IMR-90 (cell line): ENCODE measurements at regions not wholly inside any gene's neighbourhood (a gene's known extent, or its start where the extent isn't known, plus 50 kb on each side); places are given as distances from the start of the nearest gene placed in this dataset.

Experiments
- ATAC-seq: fragments of 200-7000 bp; cut with Tn5 transposase; 2 replicates; pipeline ENCODE4 v1.9.1; 2020; ENCODE audit warnings: low read depth, mild to moderate bottlenecking, moderate library complexity
- BruUV-seq: library from RNA; stranded (reverse); fragments of 400-500 nt; replicated peaks from 2 replicates; lab custom pipeline; 2021; lab: Mats Ljungman, UMichigan
- CTCF ChIA-PET: fragments of 300-600 bp; formaldehyde crosslinking; extraction: SDS; loops from one replicate; lab custom pipeline; 2021; ENCODE audit warnings: antibody characterized with exemption; lab: Yijun Ruan, JAX
- POLR2A ChIA-PET: fragments of 300-600 bp; sonication (Branson Sonifier 250); formaldehyde crosslinking; loops from one replicate; lab custom pipeline; 2022; ENCODE audit warnings: antibody characterized with exemption; ENCODE audit not compliant: unreplicated experiment; lab: Charles Lee
- DNase-seq: peaks from one replicate; pipeline ENCODE4 v3.0.0; 2013
- H2AFZ ChIP-seq: replicated peaks from 2 replicates; pipeline ENCODE3; 2013; ENCODE audit warnings: low read length, mild to moderate bottlenecking; ENCODE audit not compliant: poor library complexity
- H2AK5ac ChIP-seq: 2 replicates; pipeline ENCODE4 v1.6.1; 2013; ENCODE audit warnings: low read depth, low read length, inconsistent platforms
- H2AK9ac ChIP-seq: replicated peaks from 2 replicates; pipeline ENCODE3; 2013; ENCODE audit warnings: mild to moderate bottlenecking, low read depth, low read length, moderate library complexity; ENCODE audit not compliant: poor library complexity
- H2BK120ac ChIP-seq: 2 replicates; pipeline ENCODE4 v1.6.1; 2013; ENCODE audit warnings: low read depth, low read length, inconsistent platforms
- H2BK15ac ChIP-seq: 3 replicates; pipeline ENCODE4 v1.6.1; 2013; ENCODE audit warnings: low read depth, low read length, inconsistent platforms
- H2BK20ac ChIP-seq: 2 replicates; pipeline ENCODE4 v1.6.1; 2013; ENCODE audit warnings: low read depth, mild to moderate bottlenecking, inconsistent platforms, low read length, moderate library complexity
- H2BK5ac ChIP-seq: 2 replicates; pipeline ENCODE4 v1.6.1; 2013; ENCODE audit warnings: mild to moderate bottlenecking, low read depth, low read length, inconsistent platforms; ENCODE audit not compliant: poor library complexity, severe bottlenecking
- H3K14ac ChIP-seq: replicated peaks from 2 replicates; pipeline ENCODE4 v1.6.1; 2013; ENCODE audit warnings: low read depth, low read length, inconsistent platforms
- H3K18ac ChIP-seq: 2 replicates; pipeline ENCODE4 v1.6.1; 2013; ENCODE audit warnings: low read depth, low read length, control low read depth
- H3K23ac ChIP-seq: 2 replicates; pipeline ENCODE4 v1.6.1; 2013; ENCODE audit warnings: low read depth, low read length, inconsistent platforms
- H3K27ac ChIP-seq: 2 replicates; pipeline ENCODE4 v1.5.1; 2013; ENCODE audit warnings: mild to moderate bottlenecking, control low read depth, low read length; ENCODE audit not compliant: insufficient read depth
- H3K27me3 ChIP-seq: 2 replicates; pipeline ENCODE4 v1.6.1; 2013; ENCODE audit warnings: low read length; ENCODE audit not compliant: control insufficient read depth, insufficient read depth
- H3K36me3 ChIP-seq: 2 replicates; pipeline ENCODE4 v1.6.1; 2013; ENCODE audit warnings: low read length, mixed read lengths; ENCODE audit not compliant: control insufficient read depth, insufficient read depth
- H3K4ac ChIP-seq: 2 replicates; pipeline ENCODE4 v1.6.1; 2013; ENCODE audit warnings: low read depth, low read length, inconsistent platforms
- H3K4me1 ChIP-seq: 2 replicates; pipeline ENCODE4 v1.6.1; 2013; ENCODE audit warnings: low read length, mixed read lengths; ENCODE audit not compliant: control insufficient read depth, insufficient read depth
- H3K4me2 ChIP-seq: 2 replicates; pipeline ENCODE4 v1.6.1; 2013; ENCODE audit warnings: low read depth, mild to moderate bottlenecking, control low read depth, low read length, moderate library complexity
- H3K4me3 ChIP-seq: 2 replicates; pipeline ENCODE4 v1.5.1; 2013; ENCODE audit warnings: low read depth, mild to moderate bottlenecking, control low read depth, low read length, moderate library complexity; ENCODE audit not compliant: insufficient read depth
- H3K56ac ChIP-seq: 2 replicates; pipeline ENCODE4 v1.6.1; 2013; ENCODE audit warnings: low read length, inconsistent platforms; ENCODE audit not compliant: insufficient read depth; ENCODE audit errors: extremely low read depth
- H3K79me1 ChIP-seq, 2 experiments: 2 replicates each; pipeline ENCODE4 v1.6.1; 2013; ENCODE audit warnings: low read length in 2 of 2, inconsistent platforms in 1 of 2, low read depth in 1 of 2
- H3K9ac ChIP-seq: 2 replicates; pipeline ENCODE4 v1.6.1; 2013; ENCODE audit warnings: low read depth, low read length, control low read depth
- H3K9me1 ChIP-seq: 2 replicates; pipeline ENCODE4 v1.6.1; 2013; ENCODE audit warnings: low read length, inconsistent platforms; ENCODE audit not compliant: insufficient read depth
- H3K9me3 ChIP-seq: 2 replicates; pipeline ENCODE4 v1.6.1; 2013; ENCODE audit warnings: low read length; ENCODE audit not compliant: control insufficient read depth, insufficient read depth
- H4K20me1 ChIP-seq: 2 replicates; pipeline ENCODE4 v1.6.1; 2013; ENCODE audit warnings: low read length, inconsistent platforms; ENCODE audit not compliant: insufficient read depth
- H4K5ac ChIP-seq: 2 replicates; pipeline ENCODE4 v1.6.1; 2013; ENCODE audit warnings: mild to moderate bottlenecking, low read depth, low read length, control low read depth
- H4K8ac ChIP-seq, 2 experiments: 2 replicates each; pipeline ENCODE4 v1.6.1; 2013; ENCODE audit warnings: low read depth in 2 of 2, low read length in 2 of 2, control low read depth in 1 of 2, inconsistent platforms in 1 of 2
- H4K91ac ChIP-seq: 2 replicates; pipeline ENCODE4 v1.6.1; 2013; ENCODE audit warnings: low read depth, low read length, inconsistent platforms; ENCODE audit not compliant: insufficient read depth
- BHLHE40 ChIP-seq: fragments of 150-350 bp; IDR thresholded peaks from 2 replicates; pipeline ENCODE4 v1.6.1; 2016; ENCODE audit warnings: mild to moderate bottlenecking, low read depth, low read length
- CEBPB ChIP-seq: IDR thresholded peaks from 2 replicates; pipeline ENCODE4 v1.6.1; 2012; ENCODE audit warnings: low read depth, low read length, improper control_type of control experiment
- CHD1 ChIP-seq: IDR thresholded peaks from 2 replicates; pipeline ENCODE4 v1.6.1; 2012; ENCODE audit warnings: low read depth, low read length, improper control_type of control experiment
- ELK1 ChIP-seq: fragments of 150-350 bp; IDR thresholded peaks from 2 replicates; pipeline ENCODE4 v1.6.1; 2016; ENCODE audit warnings: low read depth, mild to moderate bottlenecking, low read length, moderate library complexity, borderline replicate concordance
- FOS ChIP-seq: fragments of 150-350 bp; IDR thresholded peaks from 2 replicates; pipeline ENCODE4 v1.6.1; 2016; ENCODE audit warnings: low read depth, low read length
- MAFK ChIP-seq: IDR thresholded peaks from 2 replicates; pipeline ENCODE4 v1.6.1; 2012; ENCODE audit warnings: low read depth, low read length, improper control_type of control experiment
- MXI1 ChIP-seq: IDR thresholded peaks from 2 replicates; pipeline ENCODE4 v1.6.1; 2012; ENCODE audit warnings: low read depth, mild to moderate bottlenecking, low read length, moderate library complexity, borderline replicate concordance
- NFE2L2 ChIP-seq: fragments of 150-350 bp; IDR thresholded peaks from 2 replicates; pipeline ENCODE4 v1.6.1; 2016; ENCODE audit warnings: low read depth, mild to moderate bottlenecking, low read length
- POLR2A ChIP-seq: IDR thresholded peaks from 2 replicates; pipeline ENCODE4 v1.6.1; 2012; ENCODE audit warnings: mild to moderate bottlenecking, low read depth, low read length
- RAD21 ChIP-seq: IDR thresholded peaks from 2 replicates; pipeline ENCODE4 v1.6.1; 2012; ENCODE audit warnings: low read length, improper control_type of control experiment
- RCOR1 ChIP-seq: IDR thresholded peaks from 2 replicates; pipeline ENCODE4 v1.6.1; 2012; ENCODE audit warnings: mild to moderate bottlenecking, low read length, improper control_type of control experiment; ENCODE audit not compliant: insufficient replicate concordance
- RFX5 ChIP-seq: IDR thresholded peaks from 2 replicates; pipeline ENCODE4 v1.8.0; 2012; ENCODE audit warnings: low read depth, mild to moderate bottlenecking, low read length, moderate library complexity
- SMC3 ChIP-seq: fragments of 150-350 bp; IDR thresholded peaks from 2 replicates; pipeline ENCODE4 v1.6.1; 2016; ENCODE audit warnings: low read depth, mild to moderate bottlenecking, antibody characterized with exemption, low read length, moderate library complexity
- USF2 ChIP-seq: fragments of 150-350 bp; IDR thresholded peaks from 2 replicates; pipeline ENCODE4 v1.6.1; 2017; ENCODE audit warnings: mild to moderate bottlenecking, antibody characterized with exemption, low read length, low read depth
- WGBS, 2 experiments: methylation state at CpG; one replicate each; pipeline versions ENCODE4 v1.1.5 to v1.1.7; 2013; ENCODE audit warnings: missing lambda C conversion rate in 2 of 2; ENCODE audit not compliant: insufficient read length in 1 of 2; ENCODE audit errors: extremely low coverage in 2 of 2; 5-methylcytosine and 5-hydroxymethylcytosine counted together
- dilution Hi-C: fragments of 300-500 bp; cut with HindIII; formaldehyde crosslinking; loops from one replicate; pipeline ENCODE4 v1.14.3; 2018; ENCODE audit warnings: low sequenced_read_pairs; ENCODE audit not compliant: unreplicated experiment
- in situ Hi-C: fragments of 300-500 bp; cut with MboI; formaldehyde crosslinking; loops from 3 replicates; pipeline ENCODE4 v1.14.3; 2019; ENCODE audit warnings: low sequenced_read_pairs, inconsistent platforms, mixed read lengths
- intact Hi-C: fragments of 100-400 bp; cut with micrococcal nuclease; formaldehyde crosslinking; loops from 2 replicates; pipeline ENCODE4 v1.10.0; 2022
- TF ChIP-seq, protein P1 (sequence below): conservative IDR thresholded peaks from 2 replicates; pipeline ENCODE4 v1.5.1; 2012; ENCODE audit warnings: mild to moderate bottlenecking, low read depth, low read length, improper control_type of control experiment

DNA sequence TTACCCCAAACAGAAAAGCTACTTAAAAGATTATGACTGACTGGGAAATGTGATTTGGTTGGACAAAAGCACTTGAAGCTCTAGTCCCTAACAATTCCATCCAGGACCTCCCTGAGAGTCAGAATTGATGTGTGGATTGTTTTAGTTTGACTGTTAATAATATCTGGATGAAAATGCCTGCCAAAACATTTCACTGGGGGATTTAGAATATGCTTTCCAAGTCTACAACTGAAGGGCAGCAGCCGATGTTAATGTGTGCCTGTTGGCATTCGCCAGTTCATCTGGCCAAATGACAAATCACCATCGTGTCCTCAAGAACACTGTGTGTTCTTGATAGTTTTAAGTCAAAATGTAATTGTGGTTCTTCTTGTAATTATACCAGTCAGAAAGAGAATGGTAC is 76.0 kb upstream of the TSC22D1 start:
- CTCF ChIA-PET = no interaction called here
- no peak overlapping the region for H2BK20ac ChIP-seq
- peaks cover 4% of the 10 kb centered on the region; the same call in 1 of the 2 replicates for H3K9me1 ChIP-seq
- H3K23ac ChIP-seq = no peak overlapping the region
- TF ChIP-seq CEBPB (no peak), MXI1 (no peak), ELK1 (no peak), RFX5 (no peak), POLR2A (no peak), RCOR1 (no peak), BHLHE40 (no peak), FOS (no peak), RAD21 (no peak), NFE2L2 (no peak), USF2 (no peak), SMC3 (no peak), CHD1 (no peak), MAFK (no peak)
- TF ChIP-seq, protein P1, sequence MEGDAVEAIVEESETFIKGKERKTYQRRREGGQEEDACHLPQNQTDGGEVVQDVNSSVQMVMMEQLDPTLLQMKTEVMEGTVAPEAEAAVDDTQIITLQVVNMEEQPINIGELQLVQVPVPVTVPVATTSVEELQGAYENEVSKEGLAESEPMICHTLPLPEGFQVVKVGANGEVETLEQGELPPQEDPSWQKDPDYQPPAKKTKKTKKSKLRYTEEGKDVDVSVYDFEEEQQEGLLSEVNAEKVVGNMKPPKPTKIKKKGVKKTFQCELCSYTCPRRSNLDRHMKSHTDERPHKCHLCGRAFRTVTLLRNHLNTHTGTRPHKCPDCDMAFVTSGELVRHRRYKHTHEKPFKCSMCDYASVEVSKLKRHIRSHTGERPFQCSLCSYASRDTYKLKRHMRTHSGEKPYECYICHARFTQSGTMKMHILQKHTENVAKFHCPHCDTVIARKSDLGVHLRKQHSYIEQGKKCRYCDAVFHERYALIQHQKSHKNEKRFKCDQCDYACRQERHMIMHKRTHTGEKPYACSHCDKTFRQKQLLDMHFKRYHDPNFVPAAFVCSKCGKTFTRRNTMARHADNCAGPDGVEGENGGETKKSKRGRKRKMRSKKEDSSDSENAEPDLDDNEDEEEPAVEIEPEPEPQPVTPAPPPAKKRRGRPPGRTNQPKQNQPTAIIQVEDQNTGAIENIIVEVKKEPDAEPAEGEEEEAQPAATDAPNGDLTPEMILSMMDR = no peak
- in situ Hi-C loops (no loop called here), intact Hi-C loops (no loop called here), dilution Hi-C loops (no loop called here)
- H3K9me3 ChIP-seq = no peaks in the 10 kb centered on the region
- H3K4me1 ChIP-seq = peaks cover 10% of the 10 kb centered on the region
- DNase-seq (no peak), ATAC-seq (no peak)
- no peak overlapping the region for H4K8ac ChIP-seq
- POLR2A ChIA-PET = no interaction called here
- no peaks in the 10 kb centered on the region for H3K27me3 ChIP-seq
- BruUV-seq = no TSS peak
- H4K20me1 ChIP-seq = no peaks in the 10 kb centered on the region
- no peak overlapping the region for H3K18ac ChIP-seq
- H2BK120ac ChIP-seq = no peak overlapping the region
- no peak overlapping the region for H3K9ac ChIP-seq
- WGBS, 2 experiments = no CpG with 5 or more reads among the region's 3 CpGs
- no peak overlapping the region for H2AFZ ChIP-seq
- no peak overlapping the region for H2AK5ac ChIP-seq
- no peak overlapping the region for H3K27ac ChIP-seq
- H2BK15ac ChIP-seq = no peak overlapping the region
- H3K79me1 ChIP-seq = no peaks in the 10 kb centered on the region
- no peak overlapping the region for H2BK5ac ChIP-seq
- no peak overlapping the region for H3K14ac ChIP-seq
- no peaks in the 10 kb centered on the region for H3K36me3 ChIP-seq
- no peak overlapping the region for H4K91ac ChIP-seq
- no peak overlapping the region for H3K4me3 ChIP-seq
- H3K4ac ChIP-seq = no peak overlapping the region
- no peak overlapping the region for H4K5ac ChIP-seq
- no peak overlapping the region for H3K56ac ChIP-seq
- no peak overlapping the region for H2AK9ac ChIP-seq
- H3K4me2 ChIP-seq = no peak overlapping the region
